ENCODE measurements at regions not wholly inside any gene's neighbourhood (a gene's known extent, or its start where the extent isn't known, plus 50 kb on each side); places are given as distances from the start of the nearest gene placed in this dataset.
"Not testable (repeated sequence)": the region's sequence is repeated elsewhere in the genome, so short reads cannot be mapped to it uniquely, and the experiment has no call there.

GRCh38 chr3:130826516-130827182 is 67.2 kb upstream of the ATP2C1 start:
- no peaks in the 10 kb centered on the region for H3K27me3 Mint-ChIP-seq (ENCODE audit: low read depth, poor library complexity)
- DNase-seq, result no peak
- H3K27ac Mint-ChIP-seq, result no peak overlapping the region
- peaks cover 19% of the 10 kb centered on the region for H3K4me1 Mint-ChIP-seq
- no peak for TF ChIP-seq CTCF (IDR thresholded peaks at IDR 0.05)
- no peaks in the 10 kb centered on the region for H3K36me3 Mint-ChIP-seq (ENCODE audit: low read depth)
- no peak overlapping the region for H3K4me3 Mint-ChIP-seq
- peaks cover 5% of the 10 kb centered on the region for H3K9me3 Mint-ChIP-seq

DNA sequence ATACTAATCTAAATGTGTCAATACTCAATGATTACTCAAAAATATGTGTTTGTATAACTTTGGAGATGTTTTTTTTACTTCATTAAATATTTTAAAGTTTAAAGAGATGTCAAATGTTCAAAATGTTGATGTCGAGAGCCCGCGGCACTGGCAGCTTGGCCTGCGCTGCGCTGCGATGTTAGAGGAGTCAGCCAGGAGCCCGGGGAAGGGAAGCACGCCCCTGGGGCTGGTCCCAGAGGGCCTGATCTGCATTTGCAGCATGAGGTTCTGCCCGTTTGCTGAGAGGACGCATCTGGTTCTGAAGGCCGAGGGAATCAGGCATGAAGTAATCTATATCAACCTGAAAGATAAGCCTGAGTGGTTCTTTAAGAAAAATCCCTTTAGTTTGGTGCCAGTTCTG is 66.4 kb upstream of the ATP2C1 start:
- no peak for TF ChIP-seq CTCF (IDR thresholded peaks at IDR 0.05)
- Mint-ChIP-seq H3K4me3 (no peak overlapping the region), H3K27ac (no peak overlapping the region), H3K9me3 (peaks cover 12% of the 10 kb centered on the region), H3K27me3 (ENCODE audit: low read depth, poor library complexity) (no peaks in the 10 kb centered on the region), H3K4me1 (peaks cover 26% of the 10 kb centered on the region), H3K36me3 (ENCODE audit: low read depth) (no peaks in the 10 kb centered on the region)
- DNase-seq, result no peak

- Mint-ChIP-seq H3K27me3 (ENCODE audit: low read depth, poor library complexity) (no peaks in the 10 kb centered on the region), H3K9me3 (peaks cover 12% of the 10 kb centered on the region), H3K4me3 (no peak overlapping the region), H3K4me1 (peaks cover 26% of the 10 kb centered on the region), H3K27ac (no peak overlapping the region), H3K36me3 (ENCODE audit: low read depth) (no peaks in the 10 kb centered on the region)
- no peak for DNase-seq
- no peak for TF ChIP-seq CTCF (IDR thresholded peaks at IDR 0.05)
These were observed 64.6 kb upstream of the ATP2C1 start for GRCh38 chr3:130828948-130829947.

GRCh38 chr3:130831719-130832400 is 62.0 kb upstream of the ATP2C1 start:
- no peak for TF ChIP-seq CTCF (IDR thresholded peaks at IDR 0.05)
- Mint-ChIP-seq H3K27ac (peak overlapping the region; percentile 77), H3K4me3 (no peak overlapping the region), H3K36me3 (ENCODE audit: low read depth) (no peaks in the 10 kb centered on the region), H3K4me1 (peaks cover 12% of the 10 kb centered on the region), H3K9me3 (peaks cover 12% of the 10 kb centered on the region), H3K27me3 (ENCODE audit: low read depth, poor library complexity) (no peaks in the 10 kb centered on the region)
- DNase-seq, result peak; percentile 27

- DNase-seq; H3K4me3 Mint-ChIP-seq; H3K36me3 Mint-ChIP-seq (ENCODE audit: low read depth); H3K27me3 Mint-ChIP-seq (ENCODE audit: low read depth, poor library complexity): not testable (repeated sequence)
- Mint-ChIP-seq H3K4me1 (peaks cover 12% of the 10 kb centered on the region), H3K27ac (peak overlapping the region; percentile 77), H3K9me3 (peaks cover 12% of the 10 kb centered on the region)
These were observed 61.5 kb upstream of the ATP2C1 start for GRCh38 chr3:130832401-130832746.

- no peak for DNase-seq
- no peak for TF ChIP-seq CTCF (IDR thresholded peaks at IDR 0.05)
- Mint-ChIP-seq H3K4me3 (no peak overlapping the region), H3K36me3 (ENCODE audit: low read depth) (no peaks in the 10 kb centered on the region), H3K4me1 (peaks cover 12% of the 10 kb centered on the region), H3K27ac (no peak overlapping the region), H3K27me3 (ENCODE audit: low read depth, poor library complexity) (no peaks in the 10 kb centered on the region), H3K9me3 (peaks cover 12% of the 10 kb centered on the region)
These were observed 59.4 kb upstream of the ATP2C1 start for GRCh38 chr3:130834476-130834875.
